Choroid plexus epithelial cell (primary cell): ENCODE measurements at regions not wholly inside any gene's neighbourhood (a gene's known extent, or its start where the extent isn't known, plus 50 kb on each side); places are given as distances from the start of the nearest gene placed in this dataset.
"Not testable (repeated sequence)": the region's sequence is repeated elsewhere in the genome, so short reads cannot be mapped to it uniquely, and the experiment has no call there.

Experiments
- DNase-seq: peaks from one replicate; pipeline ENCODE4 v3.0.0-alpha.2; 2010; ENCODE audit warnings: low read depth
- H3K4me3 ChIP-seq: 2 replicates; pipeline ENCODE4 v1.5.1; 2011; ENCODE audit warnings: low read depth, mild to moderate bottlenecking, control low read depth, low read length, moderate library complexity
- CTCF ChIP-seq: conservative IDR thresholded peaks from 2 replicates; pipeline ENCODE4 v1.5.1; 2011; ENCODE audit warnings: low read depth, mild to moderate bottlenecking, control low read depth, inconsistent platforms, low read length, moderate library complexity

DNA sequence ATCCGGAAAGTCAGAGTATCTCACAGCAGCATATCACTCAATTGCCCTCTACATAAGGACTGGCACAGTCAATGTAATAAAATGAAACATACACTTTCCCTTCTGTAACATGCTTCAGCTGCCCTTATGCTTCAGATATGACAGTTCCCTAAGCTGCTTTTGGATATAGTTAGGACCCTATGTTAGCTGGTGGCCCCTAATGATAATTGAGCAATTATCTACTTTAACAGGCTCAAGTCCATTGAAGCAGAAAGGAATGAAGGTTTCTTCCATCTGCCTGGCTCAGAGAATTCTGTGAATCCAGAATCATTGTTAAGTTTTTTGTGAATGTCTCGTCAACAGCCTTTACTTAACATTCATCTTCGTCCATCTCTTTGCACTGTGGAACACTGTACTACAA lies 951.2 kb upstream of the DIAPH2 start:
- H3K4me3 ChIP-seq: no peak overlapping the region
- DNase-seq: no peak
- no peak for TF ChIP-seq CTCF

- DNase-seq: no peak
- no peak for TF ChIP-seq CTCF
- no peak overlapping the region for H3K4me3 ChIP-seq
These were observed 930.2 kb upstream of the DIAPH2 start for GRCh38 chrX:95754411-95754810.

GRCh38 chrX:95760356-95760755 lies 924.3 kb upstream of the DIAPH2 start:
- DNase-seq: no peak
- no peak overlapping the region for H3K4me3 ChIP-seq
- no peak for TF ChIP-seq CTCF

DNA sequence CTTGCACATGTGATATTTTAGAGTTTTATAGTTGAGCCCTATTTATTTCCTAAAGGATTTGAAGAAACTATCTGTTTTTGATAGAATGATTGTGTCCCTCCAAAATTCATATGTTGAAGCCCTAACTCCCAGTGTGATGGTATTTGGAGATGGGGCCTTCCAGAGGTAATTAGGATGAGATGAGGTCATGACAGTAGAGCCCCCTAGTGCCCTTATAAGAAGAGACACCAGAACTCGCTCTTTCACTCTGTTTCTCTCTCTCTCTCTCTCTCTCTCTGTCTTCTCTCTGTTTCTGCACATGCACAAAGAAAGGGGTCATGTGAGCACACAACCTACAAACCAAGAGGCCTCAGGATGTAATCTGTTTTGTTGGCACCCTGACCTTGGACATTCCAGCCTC lies 921.9 kb upstream of the DIAPH2 start:
- no peak for DNase-seq
- no peak overlapping the region for H3K4me3 ChIP-seq
- TF ChIP-seq CTCF: peak; percentile 2

GRCh38 chrX:95764972-95765451 lies 919.6 kb upstream of the DIAPH2 start:
- peak; percentile 56 for DNase-seq
- peak; percentile 45 for TF ChIP-seq CTCF
- H3K4me3 ChIP-seq: no peak overlapping the region

GRCh38 chrX:95771198-95771597 lies 913.4 kb upstream of the DIAPH2 start:
- not testable (repeated sequence) for H3K4me3 ChIP-seq, DNase-seq

DNA sequence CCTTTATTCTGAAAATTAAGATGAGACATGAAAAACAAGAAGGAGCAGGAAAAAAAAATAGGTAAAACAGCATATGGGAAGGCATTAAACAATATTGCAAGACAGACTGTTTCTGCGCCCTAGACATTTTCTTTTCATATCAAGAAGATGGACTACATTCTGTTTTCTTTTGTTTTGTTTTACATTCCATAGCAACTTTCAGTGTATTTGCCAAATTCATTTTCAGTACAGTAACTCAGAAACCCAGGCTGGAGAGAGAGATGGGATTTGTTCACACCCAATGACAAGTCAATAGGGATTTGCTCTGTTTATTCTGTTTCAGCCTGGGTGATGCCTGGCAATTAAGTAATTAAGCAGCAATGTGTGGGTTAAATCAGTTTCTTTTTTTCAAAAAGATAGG lies 892.8 kb upstream of the DIAPH2 start:
- TF ChIP-seq CTCF: no peak
- DNase-seq: no peak
- no peak overlapping the region for H3K4me3 ChIP-seq

GRCh38 chrX:95797344-95797743 lies 887.3 kb upstream of the DIAPH2 start:
- no peak for TF ChIP-seq CTCF
- H3K4me3 ChIP-seq: no peak overlapping the region
- no peak for DNase-seq
